NCI-H1048 (cell line): ENCODE measurements at regions not wholly inside any gene's neighbourhood (a gene's known extent, or its start where the extent isn't known, plus 50 kb on each side); places are given as distances from the start of the nearest gene placed in this dataset.
"Not testable (repeated sequence)": the region's sequence is repeated elsewhere in the genome, so short reads cannot be mapped to it uniquely, and the experiment has no call there.

ENCODE experiments used
- DNase-seq: peaks from one replicate; lab custom pipeline; 2025; lab: John Stamatoyannopoulos, UW

GRCh38 chr1:95615421-95615820, 381.4 kb downstream of the RWDD3 start:
- DNase-seq, result no peak

GRCh38 chr1:95620076-95620475, 386.1 kb downstream of the RWDD3 start:
- DNase-seq, result no peak

- no peak for DNase-seq
Observed at GRCh38 chr1:95622609-95623008, 388.6 kb downstream of the RWDD3 start.

- DNase-seq, result no peak
Observed at GRCh38 chr1:95625224-95625623, 391.2 kb downstream of the RWDD3 start.

- DNase-seq, result no peak
Observed at GRCh38 chr1:95627244-95627643, 393.2 kb downstream of the RWDD3 start.

GRCh38 chr1:95631695-95632094, 397.7 kb downstream of the RWDD3 start:
- DNase-seq, result no peak

- DNase-seq, result no peak
Observed at GRCh38 chr1:95635811-95636210, 401.8 kb downstream of the RWDD3 start.

- DNase-seq, result no peak
Observed at GRCh38 chr1:95636897-95637296, 402.9 kb downstream of the RWDD3 start.

GRCh38 chr1:95640746-95641145, 406.7 kb downstream of the RWDD3 start:
- no peak for DNase-seq

GRCh38 chr1:95641386-95641785, 407.4 kb downstream of the RWDD3 start:
- no peak for DNase-seq

- no peak for DNase-seq
Observed at GRCh38 chr1:95642035-95642434, 408.0 kb downstream of the RWDD3 start.

GRCh38 chr1:95643071-95643470, 409.1 kb downstream of the RWDD3 start:
- no peak for DNase-seq

GRCh38 chr1:95645126-95645525, 411.1 kb downstream of the RWDD3 start:
- not testable (repeated sequence) for DNase-seq

- no peak for DNase-seq
Observed at GRCh38 chr1:95650631-95651030, 416.6 kb downstream of the RWDD3 start.

GRCh38 chr1:95652423-95652965, 418.5 kb downstream of the RWDD3 start:
- DNase-seq, result no peak

- no peak for DNase-seq
Observed at GRCh38 chr1:95653618-95654017, 419.6 kb downstream of the RWDD3 start.

- DNase-seq, result no peak
Observed at GRCh38 chr1:95655321-95656020, 421.5 kb downstream of the RWDD3 start.

- DNase-seq, result no peak
Observed at GRCh38 chr1:95657248-95657647, 423.2 kb downstream of the RWDD3 start.

GRCh38 chr1:95659166-95659565, 425.2 kb downstream of the RWDD3 start:
- no peak for DNase-seq

GRCh38 chr1:95659588-95659987, 425.6 kb downstream of the RWDD3 start:
- DNase-seq, result no peak

GRCh38 chr1:95660736-95661135, 426.7 kb downstream of the RWDD3 start:
- no peak for DNase-seq

GRCh38 chr1:95663530-95663929, 429.5 kb downstream of the RWDD3 start:
- not testable (repeated sequence) for DNase-seq

GRCh38 chr1:95668165-95668564, 434.2 kb downstream of the RWDD3 start:
- DNase-seq, result no peak

- not testable (repeated sequence) for DNase-seq
Observed at GRCh38 chr1:95669638-95670037, 435.6 kb downstream of the RWDD3 start.
